ENCODE measurements at regions not wholly inside any gene's neighbourhood (a gene's known extent, or its start where the extent isn't known, plus 50 kb on each side); places are given as distances from the start of the nearest gene placed in this dataset.
A peak's percentile ranks its signal among the peaks of the same experiment; 100 is the strongest.

DNA sequence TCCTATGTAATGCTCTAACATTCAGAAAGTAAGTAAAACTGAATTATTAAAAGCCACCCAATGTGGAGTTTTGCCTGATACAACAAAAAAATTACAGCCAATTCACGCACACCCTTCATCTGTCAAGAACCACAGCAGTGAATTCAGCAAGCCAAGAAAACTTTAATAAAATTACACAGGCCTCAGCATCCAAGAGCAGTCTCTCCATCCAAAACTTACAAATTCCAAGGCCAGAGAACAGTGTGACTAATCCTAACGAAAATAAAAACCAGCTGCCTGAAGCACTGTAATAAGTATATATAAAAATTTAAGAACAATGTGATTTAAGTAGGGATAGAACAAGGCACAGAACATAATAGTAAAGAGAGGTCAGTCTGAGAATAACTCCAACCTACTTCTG lies 54.2 kb downstream of the SIX6 start:
- no peak for DNase-seq (ENCODE audit: extremely low read depth in 1 of 11, low read depth in 9 of 11, low spot score in 4 of 11)

DNA sequence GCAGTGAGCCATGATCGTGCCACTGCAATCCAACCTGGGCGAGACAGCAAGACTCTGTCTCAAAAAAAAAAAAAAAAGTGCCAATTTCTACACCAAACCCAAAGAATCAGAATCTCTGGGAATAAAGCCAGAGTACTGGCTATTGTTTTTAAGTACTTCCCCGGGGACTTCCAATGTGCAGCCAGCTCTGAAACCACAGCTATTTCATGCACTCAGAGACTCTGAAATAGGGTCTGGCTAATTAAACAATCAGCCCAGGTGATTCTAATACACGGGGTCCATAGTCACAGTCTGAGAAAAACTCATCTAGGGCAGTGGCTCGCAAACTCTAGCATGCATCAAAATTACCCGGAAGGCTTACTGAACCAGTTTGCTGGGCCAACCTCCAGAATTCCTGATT lies 56.3 kb downstream of the SIX6 start:
- no peak for DNase-seq (ENCODE audit: extremely low read depth in 1 of 11, low read depth in 9 of 11, low spot score in 4 of 11)

DNA sequence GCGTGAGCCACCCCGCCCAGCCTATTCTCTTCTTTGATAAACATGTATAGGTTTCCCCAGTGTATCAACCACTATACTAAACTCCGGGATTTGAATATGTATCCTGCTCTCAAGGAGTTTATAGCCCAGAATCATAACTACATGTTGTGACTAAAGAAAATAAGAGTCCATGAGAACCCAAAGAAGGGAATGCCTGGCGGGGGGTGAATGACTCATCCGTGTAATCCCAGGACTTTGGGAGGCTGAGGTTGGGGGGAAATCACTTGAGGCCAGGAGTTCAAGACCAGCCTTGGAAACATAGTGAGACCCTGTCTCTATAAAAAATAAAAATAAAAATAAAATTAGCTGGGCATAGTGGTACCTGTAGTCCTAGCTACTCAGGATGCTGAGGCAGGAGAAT lies 57.2 kb downstream of the SIX6 start:
- no peak for DNase-seq (ENCODE audit: extremely low read depth in 1 of 11, low read depth in 9 of 11, low spot score in 4 of 11)

DNA sequence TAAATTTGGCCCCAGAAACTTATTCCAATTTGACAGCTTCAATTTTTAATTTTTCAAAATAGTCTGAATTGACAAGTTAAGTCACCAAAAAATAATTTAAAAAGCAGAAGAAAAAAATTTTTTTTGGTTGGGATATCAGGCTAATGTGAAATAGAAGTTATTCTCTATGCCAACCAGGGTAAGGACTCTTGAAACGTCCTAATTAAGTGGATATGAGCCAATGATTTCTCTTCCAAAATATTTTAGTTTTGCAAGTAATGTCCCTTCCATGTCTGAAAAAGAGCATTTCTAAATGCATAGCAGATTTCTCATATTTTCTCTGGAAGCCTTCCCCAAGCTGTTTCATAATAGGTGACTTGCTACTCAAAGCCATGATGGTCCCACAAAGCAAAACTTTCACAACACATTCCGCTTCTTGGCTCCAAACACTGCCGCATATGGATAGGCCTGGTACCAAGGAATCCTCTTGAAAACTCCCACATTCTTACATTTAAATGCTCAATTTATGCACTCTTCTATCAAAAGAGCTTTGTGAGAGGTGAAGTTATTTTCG lies 65.1 kb downstream of the SIX6 start:
- no peak for DNase-seq (ENCODE audit: extremely low read depth in 1 of 11, low read depth in 9 of 11, low spot score in 4 of 11)

DNA sequence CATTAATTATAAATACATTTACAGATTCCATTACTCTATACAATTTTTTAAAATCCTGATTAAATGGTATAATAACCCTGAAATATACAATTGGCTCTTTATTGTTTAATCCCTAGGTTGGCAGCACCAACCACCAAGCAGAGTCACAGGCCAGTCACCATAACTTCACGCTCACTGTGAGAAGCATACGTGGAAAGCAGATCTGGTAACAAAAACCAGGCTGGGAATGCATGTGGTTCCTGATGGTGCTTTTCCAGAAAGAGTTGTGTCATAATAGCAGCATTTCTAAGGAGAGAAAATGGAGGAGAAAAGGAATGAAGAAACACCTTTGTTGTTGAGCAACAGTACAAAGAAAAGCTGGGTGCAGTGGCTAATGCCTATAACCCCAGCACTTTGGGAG lies 66.1 kb downstream of the SIX6 start:
- DNase-seq (ENCODE audit: extremely low read depth in 1 of 11, low read depth in 9 of 11, low spot score in 4 of 11), result no peak

DNA sequence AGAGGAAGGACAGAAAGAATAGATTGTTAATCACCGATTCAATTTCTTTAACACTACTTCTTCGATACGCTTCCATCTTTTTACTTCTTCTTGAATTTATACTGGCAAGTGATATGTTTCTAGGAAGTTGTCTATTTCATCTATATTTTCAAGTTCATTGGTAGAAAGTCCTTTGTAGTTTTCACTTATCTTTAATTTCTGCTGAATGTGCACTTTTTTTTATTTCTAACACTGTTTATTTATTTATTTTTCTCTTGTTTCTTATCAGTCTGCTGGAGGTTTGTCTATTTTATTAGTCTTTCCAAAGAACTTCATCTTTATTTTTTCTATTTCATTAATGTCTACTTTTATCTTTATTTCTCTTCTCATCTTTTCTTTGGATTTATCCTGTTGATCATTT lies 63.6 kb downstream of the SIX1 start:
- no peak for DNase-seq (ENCODE audit: extremely low read depth in 1 of 11, low read depth in 9 of 11, low spot score in 4 of 11)

DNA sequence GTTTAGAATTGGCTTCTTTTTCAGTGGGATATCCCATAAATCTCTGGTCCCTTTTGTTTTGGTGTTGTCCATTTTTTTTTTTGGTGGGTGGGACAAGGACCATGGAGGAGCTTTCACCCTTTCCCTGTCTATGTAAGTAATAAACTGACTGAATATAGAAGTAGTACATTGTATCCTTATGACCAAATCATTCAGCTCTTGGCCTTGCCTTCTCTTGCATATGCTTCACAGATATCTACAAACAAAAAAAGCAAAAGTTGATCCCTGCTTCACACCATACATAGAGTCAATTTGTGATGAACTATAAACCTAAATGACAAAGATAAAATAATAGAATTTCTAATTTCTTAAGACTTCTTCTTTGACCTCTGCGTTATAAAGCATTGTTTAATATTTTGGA lies 59.8 kb downstream of the SIX1 start:
- DNase-seq (ENCODE audit: extremely low read depth in 1 of 11, low read depth in 9 of 11, low spot score in 4 of 11), result no peak

DNA sequence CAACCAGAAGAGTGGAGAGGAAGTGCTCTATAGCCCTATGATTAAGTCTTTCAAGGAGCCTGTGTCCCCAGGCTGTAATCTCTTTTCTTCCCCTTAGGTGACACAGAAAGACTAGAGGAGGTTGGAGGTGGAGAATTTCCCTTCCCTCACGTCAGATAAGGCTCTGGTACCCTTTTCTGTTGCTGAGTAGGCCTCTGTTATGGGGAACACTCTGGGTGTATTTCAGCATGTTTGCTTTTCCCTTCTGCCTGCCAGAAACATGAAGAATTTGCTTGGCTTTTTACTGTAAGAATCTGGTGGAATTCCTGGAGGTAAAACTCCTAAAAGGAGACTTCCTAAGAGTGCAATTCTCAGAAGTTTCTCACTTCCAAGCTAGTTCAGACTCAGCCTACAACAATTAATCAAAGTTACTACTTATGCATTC lies 58.3 kb downstream of the SIX1 start:
- peak in 4 of 11 donors; percentile 3 to 11 (median 9) for DNase-seq (ENCODE audit: extremely low read depth in 1 of 11, low read depth in 9 of 11, low spot score in 4 of 11)
